HL-60/S4 (cell line): ENCODE measurements at regions not wholly inside any gene's neighbourhood (a gene's known extent, or its start where the extent isn't known, plus 50 kb on each side); places are given as distances from the start of the nearest gene placed in this dataset.

Source experiments
- in situ Hi-C: fragments of 300-500 bp; cut with MboI; formaldehyde crosslinking; loops from 2 replicates; pipeline ENCODE4 v1.14.3; 2022; ENCODE audit warnings: low sequenced_read_pairs

DNA sequence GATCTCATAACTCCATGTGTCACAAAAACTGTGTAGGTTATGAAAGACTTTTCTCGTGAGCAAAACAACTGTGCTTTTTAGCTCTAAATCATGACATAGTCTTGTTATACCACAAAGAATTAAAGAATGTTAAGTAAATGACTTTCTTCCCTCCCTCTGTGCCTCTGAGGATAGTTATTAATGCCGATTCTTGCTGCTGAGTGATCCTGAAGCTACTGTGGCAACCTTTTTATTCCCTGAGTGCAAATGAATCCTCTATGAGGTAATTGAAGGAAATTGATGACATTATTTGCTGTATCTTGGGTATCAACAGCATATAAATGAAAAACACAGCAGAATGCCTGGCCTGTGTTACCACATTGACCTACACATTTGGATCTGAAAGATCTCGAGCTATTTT, 142.2 kb upstream of the HDAC9 start:
- in situ Hi-C loops: loop anchor here (25.0 kb wide), 2 partner anchors 309 to 1309 kb away; no protein-coding TSS in a partner anchor

DNA sequence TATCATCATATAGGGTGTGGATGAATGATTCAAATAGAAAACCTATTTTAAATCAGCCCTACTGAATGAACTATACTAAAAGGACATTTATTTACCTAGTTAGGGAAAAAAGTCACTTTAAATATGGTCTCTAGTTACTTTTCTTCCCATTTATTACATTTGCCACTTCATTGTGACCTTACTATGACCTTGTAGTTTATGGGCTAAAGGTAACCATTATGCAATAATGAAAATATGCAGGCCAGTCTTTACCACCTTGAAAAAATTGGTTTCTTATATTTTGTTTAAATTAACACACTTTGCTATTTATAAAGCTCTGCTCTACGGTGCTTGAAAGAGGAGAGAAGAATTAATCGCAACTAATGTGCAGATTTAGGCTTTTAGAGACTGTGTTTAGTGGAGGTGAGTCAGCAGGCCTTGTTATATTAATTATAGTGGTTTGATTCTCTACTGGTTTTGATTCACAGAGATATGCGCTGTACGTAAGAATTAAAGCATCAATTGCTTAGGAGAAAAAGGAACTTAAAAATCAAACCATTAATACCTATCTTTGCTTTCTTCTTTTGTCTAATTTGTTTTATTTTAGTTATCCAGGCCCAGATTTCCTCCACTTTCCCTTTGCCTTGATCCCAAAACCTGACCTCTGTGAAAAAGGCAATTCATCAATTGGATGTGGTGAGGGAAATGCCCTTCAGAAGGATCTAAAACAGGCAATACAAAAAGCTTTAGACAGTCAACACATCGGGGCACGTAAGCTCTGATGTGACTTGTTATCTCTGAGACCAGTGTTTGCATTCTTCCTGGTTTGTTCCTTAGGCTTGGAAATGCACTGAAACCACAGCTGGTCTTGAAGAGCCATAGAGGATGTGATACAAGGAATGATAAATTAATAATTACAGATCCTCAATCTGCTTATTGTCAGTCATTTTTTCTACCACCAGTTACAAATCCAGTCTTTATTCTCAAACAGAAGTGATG, 141.2 kb upstream of the HDAC9 start:
- in situ Hi-C loops: loop anchor here (25.0 kb wide), 2 partner anchors 308 to 1308 kb away; no protein-coding TSS in a partner anchor

DNA sequence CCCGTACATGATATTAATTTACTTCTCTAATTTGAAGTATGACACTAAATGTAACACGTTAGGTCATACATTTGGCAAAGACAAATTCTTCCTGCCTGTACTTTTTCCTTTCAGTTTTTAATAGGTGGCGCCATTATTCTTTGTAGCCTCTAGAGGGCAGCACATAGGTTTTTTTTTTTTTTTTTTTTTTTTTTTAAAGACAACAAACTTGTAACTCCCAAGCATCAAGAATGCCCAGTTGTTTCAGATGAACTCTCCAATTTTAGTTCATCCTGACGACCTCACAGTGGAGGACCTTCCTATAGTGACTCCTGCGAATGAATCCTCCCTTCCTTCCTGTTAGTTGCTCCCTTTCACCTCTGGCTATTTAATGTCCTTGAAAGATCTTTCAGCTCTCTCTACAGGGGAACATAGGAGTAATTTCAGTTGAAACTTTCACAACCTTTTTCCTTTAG, 139.3 kb upstream of the HDAC9 start:
- in situ Hi-C loops: loop anchor here (25.0 kb wide), 2 partner anchors 306 to 1306 kb away; no protein-coding TSS in a partner anchor

DNA sequence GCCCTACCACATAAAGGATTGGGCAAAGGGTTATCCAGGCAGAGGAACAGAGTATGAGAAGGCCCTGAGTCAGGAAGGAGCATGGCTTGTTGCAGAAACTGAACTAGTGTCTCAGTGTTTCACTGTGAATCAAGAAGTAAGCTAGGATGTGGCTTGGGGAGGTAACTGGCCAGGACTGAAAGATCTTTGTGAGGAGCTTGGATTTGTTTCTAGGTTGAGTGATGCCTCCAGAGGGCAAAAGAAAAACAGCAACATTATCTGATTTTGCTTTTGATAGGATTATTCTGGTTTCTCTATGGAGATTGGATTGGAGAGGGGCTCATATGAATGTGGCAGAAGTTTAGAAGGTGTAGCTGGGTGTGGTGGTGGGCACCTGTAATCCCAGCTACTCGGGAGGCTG, 137.9 kb upstream of the HDAC9 start:
- in situ Hi-C loops: loop anchor here (25.0 kb wide), 2 partner anchors 305 to 1305 kb away; no protein-coding TSS in a partner anchor

DNA sequence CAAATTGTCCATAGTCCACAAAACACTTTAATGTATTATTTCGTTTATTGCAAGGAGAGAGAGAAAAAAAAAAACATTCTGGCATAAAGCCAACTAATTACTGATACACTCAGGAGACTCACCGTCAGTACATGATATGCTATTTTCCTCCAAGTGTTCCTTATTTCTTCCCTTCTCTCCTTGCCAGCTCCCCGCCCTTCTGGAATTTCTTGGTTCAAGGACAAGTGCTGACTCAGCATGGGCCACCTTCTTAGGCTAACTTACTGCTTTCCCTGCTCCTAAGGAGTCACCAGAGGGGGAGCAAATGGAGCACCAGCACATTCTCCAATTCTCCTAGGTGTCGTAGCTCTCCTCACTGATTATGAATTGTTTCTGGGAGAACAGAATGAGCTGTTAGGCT, 133.8 kb upstream of the HDAC9 start:
- in situ Hi-C loops: loop anchor here (25.0 kb wide), 2 partner anchors 301 to 1301 kb away; no protein-coding TSS in a partner anchor

DNA sequence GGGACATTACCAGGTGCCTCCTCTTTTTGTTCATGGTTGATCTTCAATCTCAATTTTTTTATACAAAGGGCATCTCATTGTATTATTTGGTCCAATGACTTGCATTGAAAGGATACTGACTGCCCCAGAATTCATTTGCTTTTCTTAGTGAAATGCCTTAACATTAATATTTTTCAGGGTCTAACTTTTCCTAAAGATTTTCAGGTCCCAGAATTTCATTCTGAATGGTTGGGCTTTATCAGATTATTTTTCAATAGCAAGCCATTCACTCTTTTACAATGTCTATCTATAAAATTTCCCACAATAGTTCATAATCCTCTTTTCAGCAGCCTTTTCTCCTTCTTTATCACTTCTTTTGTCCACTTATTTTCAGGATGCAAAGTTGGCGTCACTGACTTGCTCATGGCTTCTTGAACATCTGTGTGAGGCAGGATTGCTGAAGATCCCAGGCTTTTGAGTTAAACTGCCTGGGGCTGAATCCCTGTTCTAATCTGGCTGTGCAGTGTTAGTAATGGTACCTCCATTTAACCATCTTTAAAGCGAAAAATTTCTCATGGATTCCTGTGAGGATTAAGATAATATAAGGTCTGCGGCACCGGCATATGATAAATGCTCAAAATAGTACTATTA, 131.7 kb upstream of the HDAC9 start:
- in situ Hi-C loops: loop anchor here (25.0 kb wide), 2 partner anchors 298 to 1298 kb away; no protein-coding TSS in a partner anchor

DNA sequence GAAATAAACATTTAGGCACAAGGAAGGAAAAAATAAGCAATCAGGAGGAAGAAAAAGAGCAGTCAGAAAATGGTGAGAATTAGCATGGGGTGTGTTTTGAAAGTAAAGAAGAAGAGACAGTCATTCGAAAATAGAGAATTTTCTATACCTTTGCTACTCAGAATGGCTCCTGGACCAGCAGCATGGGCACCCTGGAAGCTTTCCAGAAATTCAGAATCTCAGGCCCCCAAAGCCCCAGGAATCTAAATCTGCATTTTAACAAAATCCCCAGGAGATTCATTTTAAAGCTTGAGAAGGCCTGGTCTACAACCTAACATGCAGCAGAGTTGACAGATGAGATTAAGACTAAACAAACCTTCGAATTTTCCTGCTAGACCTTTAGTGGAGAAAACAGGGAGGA, 131.2 kb upstream of the HDAC9 start:
- in situ Hi-C loops: loop anchor here (25.0 kb wide), 2 partner anchors 298 to 1298 kb away; no protein-coding TSS in a partner anchor

DNA sequence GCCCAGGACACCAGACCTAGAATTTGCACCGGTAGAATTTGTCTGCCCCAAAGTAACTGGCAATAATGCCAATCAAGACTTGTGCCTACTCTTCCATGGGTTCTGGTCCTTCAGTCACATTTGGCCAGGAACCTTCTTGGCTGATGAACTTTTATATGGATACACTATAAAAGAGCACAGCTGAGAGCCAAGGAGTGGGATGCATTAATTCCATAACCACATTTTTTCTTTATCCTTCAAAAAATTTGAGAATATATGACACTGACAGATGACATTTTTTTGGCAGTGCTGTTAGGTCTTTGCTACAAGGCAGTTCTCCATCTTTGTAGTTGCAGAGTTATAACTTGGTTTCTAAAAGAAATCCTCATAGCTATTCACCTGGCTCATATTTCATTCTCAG, 129.2 kb upstream of the HDAC9 start:
- in situ Hi-C loops: loop anchor here (25.0 kb wide), 2 partner anchors 296 to 1296 kb away; no protein-coding TSS in a partner anchor

DNA sequence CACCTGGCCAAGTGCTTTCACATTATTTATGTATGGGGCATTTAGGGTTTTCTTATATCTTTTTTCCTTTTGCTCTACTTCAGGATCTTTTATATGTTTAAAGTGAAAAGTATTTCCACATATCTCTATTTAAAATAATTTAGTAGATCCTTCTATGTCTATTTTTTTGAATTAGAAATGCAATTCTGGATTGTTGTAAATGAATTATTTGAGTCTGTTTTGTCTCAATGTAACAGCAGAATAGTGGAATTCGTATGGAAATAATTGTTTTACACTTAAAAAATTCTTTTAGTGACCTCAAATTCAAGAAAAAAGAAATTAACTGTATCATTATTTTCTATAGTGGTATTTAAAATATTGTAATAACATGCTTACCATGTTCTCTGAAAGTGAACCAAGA, 126.5 kb upstream of the HDAC9 start:
- in situ Hi-C loops: loop anchor here (25.0 kb wide), 2 partner anchors 293 to 1293 kb away; no protein-coding TSS in a partner anchor

DNA sequence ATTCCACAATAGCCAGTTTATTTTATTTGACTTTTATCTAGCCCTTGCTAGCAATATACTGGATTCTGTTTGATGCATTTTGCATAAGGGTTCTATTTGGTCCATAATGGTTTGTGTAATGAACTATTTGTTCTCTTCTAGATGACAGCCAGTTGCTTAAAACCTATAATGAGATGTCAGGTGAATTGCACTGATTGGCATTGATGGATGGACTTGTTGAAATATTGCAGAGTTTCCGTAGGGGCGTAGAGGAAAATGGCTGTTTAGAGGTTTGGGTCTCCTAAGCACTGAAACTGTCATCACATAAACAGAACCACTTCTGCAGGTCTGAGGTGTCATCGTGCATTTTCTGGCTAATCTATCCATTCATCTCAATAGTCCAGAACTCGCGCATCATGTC, 124.9 kb upstream of the HDAC9 start:
- in situ Hi-C loops: loop anchor here (25.0 kb wide), 2 partner anchors 292 to 1292 kb away; no protein-coding TSS in a partner anchor

DNA sequence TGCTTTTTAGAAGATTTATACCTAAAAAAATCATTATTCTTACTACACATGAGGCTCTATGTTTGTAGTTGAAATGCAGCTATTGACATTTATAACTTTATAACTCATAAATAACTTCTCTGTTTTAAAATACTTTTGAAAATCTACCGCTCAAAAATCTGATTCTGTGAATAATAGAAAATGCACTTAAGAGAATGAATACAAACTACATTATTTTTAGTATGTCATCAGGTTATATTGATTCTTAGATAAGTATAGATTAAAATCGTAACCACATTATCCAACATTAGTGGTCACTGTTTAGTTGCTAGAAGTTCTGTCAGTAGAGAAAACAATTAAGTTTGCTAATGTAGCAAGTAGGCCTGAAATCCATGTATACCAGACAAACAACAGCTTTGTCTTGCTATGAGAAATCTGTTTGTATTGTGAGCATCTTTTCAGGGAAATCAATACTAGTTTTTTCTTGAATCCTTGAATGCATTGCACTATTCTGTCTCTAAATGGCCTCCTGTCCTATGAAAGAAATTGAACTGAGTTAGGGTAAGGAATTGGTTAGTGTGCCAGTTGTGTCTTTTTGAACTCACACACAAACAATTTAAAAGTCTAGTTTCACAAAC, 116.5 kb upstream of the HDAC9 start:
- in situ Hi-C loops: no loop called here

DNA sequence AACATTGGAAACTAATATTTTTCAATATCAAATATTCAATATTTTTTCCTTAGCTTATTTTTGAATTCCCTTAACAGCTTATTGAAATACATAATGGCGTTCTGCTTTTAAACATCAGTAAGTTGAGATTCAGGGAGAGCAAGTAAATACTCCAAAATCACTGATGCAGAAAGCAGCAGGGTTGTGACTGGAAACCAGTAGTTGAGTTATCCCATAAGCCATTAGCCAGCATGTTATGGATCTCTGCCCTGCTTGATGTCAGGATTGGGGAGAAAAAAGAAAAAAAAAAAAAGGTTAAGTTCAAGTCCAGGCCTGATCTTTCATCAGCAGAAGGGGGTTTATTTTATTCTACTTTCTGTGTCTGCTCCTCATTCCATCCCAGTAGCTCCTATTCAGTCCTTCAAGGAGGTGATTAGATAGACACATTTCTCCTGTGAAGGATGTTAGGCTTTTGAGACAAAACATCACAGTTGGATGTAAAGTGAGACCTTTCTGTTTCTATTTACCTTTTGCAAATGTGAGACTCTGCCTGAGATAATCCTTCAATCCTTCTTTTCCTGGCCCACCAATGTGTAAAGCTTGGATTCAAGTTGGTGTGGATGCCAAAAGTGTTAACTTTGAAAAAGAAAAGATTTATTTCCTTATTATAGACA, 110.9 kb upstream of the HDAC9 start:
- in situ Hi-C loops: no loop called here

DNA sequence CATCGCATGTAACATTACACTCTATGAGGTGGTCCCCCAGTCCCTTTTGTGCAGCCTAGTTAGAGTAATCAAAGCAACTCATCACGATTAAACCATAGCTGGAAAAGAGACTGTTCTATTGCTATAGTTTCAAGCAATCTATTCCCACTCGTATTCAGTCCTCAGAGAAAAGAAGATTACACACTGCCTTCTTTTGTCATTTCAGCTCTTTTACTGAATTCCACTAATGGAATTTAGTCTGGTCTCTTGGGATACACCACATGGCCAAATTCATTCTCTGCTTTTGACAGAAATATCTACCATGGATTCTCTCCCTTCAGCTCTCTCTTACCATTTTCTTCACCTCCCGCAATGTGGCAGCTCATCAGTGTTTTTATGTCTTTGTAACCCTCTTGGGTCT, 108.9 kb upstream of the HDAC9 start:
- in situ Hi-C loops: no loop called here

DNA sequence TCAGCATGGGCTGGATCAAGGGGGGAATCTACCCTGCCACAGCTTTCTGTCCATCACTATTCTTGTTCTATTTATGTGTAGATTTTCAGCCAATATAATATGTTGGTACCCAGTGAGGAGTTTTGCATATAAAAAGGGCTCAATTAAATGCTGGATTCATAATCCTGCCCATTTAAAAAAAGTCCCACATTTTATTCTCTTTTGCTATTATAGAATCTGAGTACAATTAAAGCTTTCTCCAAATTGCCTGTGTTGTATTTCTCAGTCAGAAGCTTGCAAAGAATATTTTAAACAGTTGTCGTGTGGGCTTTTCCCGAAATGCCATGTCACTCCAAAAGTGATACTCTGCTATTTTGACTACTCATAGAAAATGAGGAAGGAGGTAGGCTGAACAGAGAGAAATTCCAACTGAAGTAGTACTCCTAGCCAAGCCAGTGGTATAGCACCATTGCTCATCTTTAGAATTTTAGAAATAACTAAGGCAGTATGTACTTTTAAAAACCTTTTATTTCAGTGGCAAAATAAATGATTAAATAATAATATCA, 108.3 kb upstream of the HDAC9 start:
- in situ Hi-C loops: no loop called here

DNA sequence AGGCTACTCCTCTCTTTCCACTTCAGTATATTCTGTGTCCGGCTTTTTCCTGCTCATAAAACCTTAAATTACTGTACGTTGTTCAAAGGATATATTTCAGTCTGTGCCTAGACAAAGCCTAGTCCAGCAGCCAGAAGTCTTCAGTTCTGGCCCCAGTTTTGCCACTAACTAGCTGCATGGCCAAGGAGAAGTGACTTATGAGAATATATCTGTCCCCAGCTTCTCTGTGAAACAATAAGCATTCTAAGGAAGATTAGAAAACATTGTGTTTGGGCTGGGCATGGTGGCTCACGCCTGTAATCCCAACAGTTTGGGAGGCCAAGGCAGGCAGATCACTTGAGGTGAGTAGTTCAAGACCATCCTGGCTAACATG, 105.0 kb upstream of the HDAC9 start:
- in situ Hi-C loops: no loop called here

DNA sequence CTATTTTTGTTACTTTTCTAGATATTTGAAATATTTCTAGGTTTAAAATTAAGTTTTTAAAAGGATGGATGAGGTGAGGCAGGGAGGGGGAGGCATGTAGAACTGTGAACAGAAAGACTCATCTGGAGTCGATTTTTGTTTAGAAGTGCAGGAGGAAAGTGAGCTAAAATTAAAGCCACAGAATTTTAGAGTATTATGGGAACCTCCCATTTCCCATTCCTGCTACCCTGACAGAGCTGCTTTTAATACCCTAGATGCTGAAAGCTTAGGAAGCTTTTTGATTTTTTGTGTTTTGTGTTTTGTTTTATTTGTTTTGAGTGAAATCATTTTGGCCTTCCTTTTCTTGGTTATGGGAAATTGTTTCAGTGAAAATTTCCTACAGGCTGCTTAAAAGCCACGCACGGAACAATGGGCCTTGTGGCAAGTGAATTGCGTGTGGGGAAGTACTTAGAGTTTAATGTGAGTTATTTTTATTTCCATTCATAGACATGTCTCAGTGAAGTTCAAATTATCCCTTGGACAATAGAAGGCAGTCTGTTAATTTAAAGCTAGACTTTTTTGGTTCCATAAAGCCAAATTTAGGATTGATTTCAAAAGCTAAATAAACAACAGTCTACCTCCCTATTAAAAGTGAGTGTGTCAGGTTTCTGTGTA, 102.0 kb upstream of the HDAC9 start:
- in situ Hi-C loops: no loop called here

DNA sequence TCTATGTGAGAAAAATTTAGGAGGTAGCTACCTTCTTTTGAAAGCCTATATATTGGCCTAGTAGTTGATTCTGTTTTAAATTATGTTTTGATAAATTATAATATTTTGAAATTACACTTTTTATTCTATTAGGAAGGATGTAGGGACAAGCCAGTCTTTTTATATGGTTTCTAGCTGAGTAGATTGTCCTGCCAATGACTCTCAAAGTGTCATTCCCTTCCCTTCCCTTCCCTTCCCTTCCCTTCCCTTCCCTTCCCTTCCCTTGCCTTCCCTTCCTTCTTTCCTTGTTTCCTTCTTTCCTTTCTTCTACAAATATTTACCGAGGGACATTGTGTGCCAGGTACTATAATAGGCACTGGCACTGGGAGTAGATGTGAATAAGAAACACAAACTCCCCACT, 99.7 kb upstream of the HDAC9 start:
- in situ Hi-C loops: no loop called here

DNA sequence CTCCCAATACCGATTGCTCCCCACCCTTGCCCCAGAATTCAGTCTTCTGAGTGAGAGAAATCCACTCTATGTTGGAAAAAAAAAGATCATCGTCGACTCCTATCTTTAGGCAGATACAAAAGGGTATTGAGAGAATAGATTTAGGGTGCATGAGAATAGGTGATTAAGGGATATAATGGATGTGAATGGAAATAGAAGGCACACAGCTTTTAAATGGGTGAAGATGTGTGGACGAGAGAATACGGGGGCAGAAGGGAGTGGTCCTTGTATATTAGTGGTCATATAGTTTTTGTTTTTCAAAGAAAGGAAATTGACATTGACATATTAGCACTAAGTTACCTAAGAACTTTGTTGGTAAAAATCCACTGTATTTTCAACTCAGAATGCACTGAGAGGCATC, 98.6 kb upstream of the HDAC9 start:
- in situ Hi-C loops: no loop called here

DNA sequence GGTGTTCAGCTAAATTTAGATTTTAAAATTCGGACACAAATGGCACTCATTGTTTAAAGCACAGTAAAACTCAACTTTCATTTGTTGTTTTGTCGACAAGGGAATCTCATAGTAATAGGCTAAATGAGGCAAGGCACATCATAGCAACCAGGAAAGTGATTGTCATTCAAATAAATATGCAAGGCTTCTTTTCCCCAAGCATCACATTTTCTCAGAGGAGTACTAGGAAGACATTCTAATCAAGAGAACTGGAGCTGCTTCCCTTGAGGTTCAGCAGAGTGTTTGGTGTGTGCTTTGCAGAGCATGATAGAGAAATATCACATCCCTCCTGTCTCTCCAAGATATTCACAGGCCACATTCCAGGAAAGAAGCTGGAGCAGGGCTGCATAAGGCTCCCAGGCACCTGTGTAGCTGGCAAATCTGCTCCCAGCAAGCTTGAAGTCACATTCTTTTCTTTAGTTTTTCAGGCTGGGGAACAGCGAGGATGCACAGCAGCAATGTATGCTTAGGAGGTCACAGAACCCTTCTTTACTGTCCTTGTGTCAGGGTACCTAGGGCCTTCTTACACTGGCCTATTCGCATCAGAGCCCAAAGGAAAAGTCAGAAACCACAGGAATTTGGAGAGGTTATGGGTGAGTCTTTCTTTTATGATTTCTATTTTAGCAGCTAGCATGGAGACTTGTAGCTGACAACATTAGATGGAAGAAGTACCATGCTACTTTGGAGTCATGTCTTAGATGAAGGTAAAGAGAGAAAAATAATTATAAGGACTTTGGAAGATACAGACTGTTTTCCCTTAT, 95.9 kb upstream of the HDAC9 start:
- in situ Hi-C loops: no loop called here
